Endometrium (tissue), 2 donors: ENCODE measurements at regions not wholly inside any gene's neighbourhood (a gene's known extent, or its start where the extent isn't known, plus 50 kb on each side); places are given as distances from the start of the nearest gene placed in this dataset.
A peak's percentile ranks its signal among the peaks of the same experiment; 100 is the strongest.
"Not testable (repeated sequence)": the region's sequence is repeated elsewhere in the genome, so short reads cannot be mapped to it uniquely, and the experiment has no call there.

Experiments used
- FAIRE-seq: peaks from 2 replicates; lab custom pipeline; 2012; peaks lifted over from hg19 to GRCh38; lab: Jason Lieb, UNC
- donor health status: control.
- donor health status: control.

DNA sequence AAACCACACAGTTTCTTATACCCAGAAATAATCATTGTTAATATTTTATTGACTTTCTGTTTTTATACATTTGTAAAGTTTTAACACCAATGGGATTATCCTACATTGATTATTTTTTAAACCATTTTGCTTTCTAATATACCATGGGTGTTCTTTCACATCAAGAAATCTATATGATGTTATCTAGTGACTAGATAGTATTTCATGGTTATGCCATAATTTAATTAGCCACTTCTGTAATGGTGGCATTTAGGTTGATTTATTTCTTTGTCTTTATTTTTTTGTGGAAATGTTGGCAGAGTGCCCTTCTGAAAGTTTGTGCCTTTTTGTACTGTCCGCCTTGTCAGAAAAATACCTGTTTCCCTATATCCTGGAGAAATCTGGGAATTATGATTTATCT, 193.3 kb downstream of the CEP135 start:
- peak; percentile 73 for FAIRE-seq

DNA sequence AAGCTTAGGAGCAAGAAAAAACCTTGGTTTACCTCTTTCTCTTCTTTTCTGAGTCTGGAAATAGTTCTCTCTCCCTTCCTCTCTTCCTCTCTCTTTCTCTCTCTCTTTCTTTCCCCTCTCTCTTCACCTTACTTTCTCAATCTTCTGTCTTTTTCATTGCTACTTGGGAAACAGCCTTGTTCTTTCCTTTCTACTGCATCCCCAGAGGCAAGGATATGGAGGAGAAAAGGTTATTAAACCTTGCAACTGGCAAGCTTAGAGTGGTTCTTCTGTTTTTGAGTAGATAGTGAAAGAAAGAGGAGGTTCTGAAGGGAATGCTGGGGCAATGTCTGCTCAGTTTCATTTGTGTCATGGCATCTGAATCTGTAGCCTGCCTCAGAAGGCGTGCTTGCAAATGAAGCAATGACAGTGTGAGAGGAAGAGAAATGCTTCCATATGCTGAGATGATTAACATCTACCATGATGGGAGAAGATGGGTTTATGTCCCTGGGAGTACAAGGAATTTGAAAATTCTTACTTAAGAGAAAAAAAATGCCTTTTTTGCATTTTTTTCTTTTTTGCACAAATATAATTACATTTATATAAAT, 190.6 kb downstream of the CEP135 start:
- FAIRE-seq = no peak

DNA sequence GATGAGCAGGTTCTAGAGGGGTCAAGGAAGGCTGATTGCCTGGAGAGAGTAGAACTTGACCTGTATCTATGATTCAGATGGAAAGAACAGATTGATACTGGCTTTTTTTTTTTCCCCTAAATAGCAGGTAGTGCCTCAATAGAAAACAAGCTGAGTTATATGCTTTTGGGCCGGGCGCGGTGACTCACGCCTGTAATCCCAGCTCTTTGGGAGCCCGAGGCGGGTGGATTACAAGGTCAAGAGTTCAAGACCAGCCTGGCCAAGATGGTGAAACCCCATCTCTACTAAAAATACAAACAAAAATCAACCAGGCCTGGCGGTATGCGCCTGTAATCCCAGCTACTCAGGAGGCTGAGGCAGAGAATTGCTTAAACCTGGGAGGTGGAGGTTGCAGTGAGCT, 186.1 kb downstream of the CEP135 start:
- not testable (repeated sequence) for FAIRE-seq

DNA sequence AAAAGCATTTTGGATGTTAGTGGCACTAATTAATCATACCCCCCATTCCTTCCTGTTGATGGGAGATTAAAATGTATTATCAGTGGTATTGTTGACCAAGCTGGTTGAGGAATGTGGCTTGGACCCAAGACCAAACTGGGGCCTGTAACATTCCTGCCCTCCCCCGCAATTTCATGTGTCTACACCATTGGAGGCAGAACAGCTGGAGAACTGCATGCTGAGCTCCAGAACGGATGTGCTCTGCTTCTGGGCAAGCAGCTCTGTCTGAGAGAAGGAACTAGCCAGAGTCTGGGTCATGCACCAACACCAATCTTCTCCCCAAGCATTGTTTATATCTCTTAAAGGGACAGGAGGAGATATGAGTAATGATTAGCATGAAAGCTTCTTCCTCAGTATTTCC, 185.5 kb downstream of the CEP135 start:
- FAIRE-seq = no peak

DNA sequence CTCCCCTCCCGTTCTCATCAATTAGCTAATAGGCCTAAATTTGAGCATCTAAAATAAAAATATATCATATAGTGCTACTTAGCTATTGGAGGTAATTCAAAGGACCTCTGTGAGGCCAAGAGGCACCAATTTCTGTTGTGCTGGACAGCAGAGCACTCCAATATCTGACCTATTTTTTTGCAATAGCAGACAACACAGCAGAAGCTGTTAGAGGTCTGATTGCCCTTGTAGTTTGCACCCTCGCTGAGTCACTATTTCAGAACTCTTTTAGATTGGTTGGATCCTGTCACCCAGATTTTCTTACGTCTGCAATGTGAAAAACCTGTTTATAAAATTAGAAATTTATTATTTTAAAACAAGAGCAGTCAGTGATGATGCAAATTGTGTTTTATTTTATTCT, 184.1 kb downstream of the CEP135 start:
- no peak for FAIRE-seq

DNA sequence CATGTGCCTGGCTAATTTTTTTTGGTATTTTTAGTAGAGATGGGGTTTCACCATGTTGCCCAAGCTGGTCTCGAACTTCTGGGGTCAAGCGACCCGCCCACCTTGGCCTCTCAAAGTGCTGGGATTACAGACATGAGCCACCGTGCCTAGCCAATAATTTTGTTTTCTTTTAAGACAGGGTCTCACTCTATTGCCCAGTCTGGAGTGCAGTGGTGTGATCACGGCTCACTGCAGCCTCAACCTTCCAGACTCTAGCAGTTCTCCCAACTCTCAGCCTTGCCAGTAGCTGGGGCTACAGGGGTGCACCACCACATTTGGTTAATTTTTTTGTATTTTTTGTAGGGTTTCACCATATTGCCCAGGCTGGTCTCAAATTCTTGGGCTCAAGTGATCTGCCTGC, 183.4 kb downstream of the CEP135 start:
- not testable (repeated sequence) for FAIRE-seq

DNA sequence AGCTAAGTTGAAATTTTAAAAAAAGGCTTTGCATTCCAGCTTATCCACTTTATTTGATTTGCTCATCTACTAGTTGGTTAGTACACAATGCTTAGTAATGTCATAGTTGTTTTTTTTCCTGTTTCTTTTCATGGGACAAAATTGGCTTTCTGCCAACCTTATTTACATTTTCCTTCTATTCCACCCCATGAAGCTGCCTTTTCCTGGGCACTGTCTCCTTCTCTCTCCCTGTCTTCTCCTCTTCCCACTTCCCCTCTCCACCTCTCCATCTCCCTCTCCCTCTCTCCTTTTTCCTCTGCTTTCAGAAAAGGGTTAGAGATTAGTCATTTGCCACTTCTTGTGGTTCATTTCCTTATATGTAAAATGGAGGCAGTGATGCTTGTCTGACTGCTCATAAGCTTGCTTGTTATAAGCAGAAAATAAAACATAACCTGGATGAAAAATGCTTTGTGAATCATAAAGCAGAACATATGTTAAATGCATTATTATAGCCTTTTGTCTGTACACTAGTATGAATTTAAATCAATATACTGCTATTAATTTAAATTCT, 181.9 kb downstream of the CEP135 start:
- no peak for FAIRE-seq

DNA sequence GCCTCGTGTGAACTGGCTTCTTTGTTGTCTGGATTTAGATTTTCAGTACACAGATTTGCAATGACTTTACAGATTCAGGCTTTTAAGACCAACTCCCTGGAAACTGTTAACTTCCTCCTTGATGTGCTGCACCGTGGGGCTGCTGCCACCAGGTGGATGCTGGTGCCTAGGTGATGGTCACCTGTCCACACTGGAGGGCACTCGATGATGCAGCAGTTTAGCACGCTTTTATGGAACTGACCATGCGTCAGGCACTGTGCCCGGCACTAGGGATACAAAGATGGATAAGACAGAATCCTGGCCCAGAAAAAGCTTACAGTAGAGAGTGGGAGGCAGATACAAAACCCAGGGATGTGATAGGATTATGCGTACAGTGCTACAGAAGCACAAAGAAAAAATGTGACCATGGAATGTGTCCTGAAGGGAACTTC, 180.7 kb downstream of the CEP135 start:
- no peak for FAIRE-seq

DNA sequence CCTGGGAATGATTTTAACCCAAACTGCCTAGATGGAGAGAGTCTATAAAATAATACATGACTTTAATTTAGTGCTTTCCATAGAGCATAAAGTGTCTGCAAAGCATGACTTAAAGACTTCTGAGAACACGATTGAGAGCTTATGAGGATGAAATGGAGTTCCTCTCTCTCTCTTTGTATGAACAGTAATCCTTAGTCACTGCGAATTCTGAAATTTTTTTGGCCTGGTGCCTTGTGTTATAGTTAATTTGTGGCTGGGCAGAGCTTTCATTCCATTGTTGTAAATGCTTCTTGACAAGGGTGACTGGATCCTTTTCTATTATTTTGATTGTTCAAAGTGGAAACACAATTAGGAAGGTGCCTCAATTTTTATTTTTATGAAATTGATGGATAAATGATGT, 179.5 kb downstream of the CEP135 start:
- FAIRE-seq = no peak

DNA sequence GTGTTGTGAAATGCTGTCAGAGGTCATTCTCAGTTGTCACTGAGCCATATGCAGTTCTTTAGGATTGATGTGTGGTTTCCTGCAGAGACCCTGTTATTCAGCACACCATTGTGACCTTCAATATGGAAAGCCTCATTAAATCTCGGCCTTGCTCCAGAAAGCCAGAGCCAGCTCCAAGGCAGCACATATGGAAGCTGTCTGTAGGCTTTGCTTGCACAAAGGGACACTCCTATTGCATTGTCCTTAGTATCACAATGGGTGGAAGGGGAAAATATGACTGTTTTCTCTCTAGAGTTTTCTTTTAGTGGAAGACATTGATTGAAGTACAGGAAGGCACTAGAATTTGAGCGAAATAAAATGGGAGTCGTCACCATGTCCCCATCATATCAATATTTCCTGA, 179.0 kb downstream of the CEP135 start:
- no peak for FAIRE-seq

DNA sequence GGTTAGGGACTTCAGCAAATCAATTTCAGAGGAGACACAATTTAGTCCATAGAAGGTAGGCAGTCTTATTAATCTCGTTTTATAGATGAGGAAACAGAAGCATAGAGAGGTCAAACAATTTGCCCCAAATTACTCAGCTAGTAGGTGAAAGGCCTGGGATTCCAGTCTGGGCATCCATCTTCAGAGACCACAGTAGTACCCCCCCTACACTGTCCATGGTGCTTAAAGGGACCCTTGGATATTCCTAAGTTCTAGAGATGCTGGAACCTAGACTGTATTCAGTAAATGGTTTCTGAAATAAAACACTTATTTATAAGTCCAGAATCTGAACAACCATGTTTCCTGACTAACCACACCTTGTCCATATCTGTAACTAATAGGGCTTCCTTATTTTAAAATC, 174.8 kb downstream of the CEP135 start:
- FAIRE-seq = no peak

DNA sequence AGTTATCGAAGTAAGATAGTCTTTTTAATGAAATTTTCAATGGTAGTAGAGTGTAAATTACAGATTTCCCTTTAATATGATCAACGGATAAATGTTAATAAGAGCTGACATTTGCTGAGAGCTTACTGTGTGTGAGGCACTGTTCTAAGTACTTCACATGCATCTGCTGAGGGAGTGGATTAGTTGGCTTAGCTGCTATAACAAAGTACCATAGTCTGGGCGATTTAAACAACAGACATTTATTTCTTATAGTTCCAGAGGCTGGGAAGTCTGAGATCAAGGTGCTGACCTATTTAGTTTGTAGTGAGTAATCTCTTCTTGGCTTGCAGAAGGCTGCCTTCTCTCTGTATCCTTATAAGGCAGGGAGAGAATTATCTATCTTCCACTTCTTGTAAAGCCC, 174.3 kb downstream of the CEP135 start:
- no peak for FAIRE-seq

DNA sequence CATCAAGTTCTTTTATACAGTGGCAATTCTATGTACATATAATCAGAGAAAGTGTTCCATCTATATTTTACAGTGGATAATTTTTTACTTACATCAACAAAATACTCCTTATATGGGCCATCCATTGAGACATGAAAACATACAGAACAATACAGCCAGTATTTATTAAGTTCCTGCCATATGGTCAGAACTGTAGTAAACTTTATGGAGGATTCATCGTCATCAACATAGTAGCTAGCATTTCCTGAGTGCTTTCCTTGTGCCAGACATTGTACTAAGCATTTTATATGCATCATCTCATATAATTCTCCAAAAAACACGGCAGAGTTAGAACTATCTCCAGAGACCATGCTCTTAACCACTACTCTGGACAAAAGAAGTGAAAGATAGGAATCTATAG, 170.1 kb downstream of the CEP135 start:
- FAIRE-seq = no peak

DNA sequence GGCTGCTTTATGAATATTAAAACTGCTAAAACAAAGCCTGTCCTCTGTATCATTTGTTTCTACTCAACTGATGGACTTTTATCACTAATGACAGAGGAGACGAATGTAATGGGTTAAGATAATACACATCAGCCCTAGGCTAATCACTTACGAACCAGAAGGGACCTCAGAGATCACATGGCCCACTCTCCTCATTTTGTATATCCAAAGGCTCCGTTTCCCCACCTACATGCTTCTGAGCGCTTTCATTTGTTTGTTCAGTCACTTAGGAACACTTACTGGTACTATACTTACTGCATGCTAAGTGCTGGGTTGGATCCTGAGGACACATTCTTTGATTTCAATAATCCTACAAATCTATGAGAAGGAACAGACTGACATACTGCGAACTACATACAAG, 169.3 kb downstream of the CEP135 start:
- FAIRE-seq = no peak

DNA sequence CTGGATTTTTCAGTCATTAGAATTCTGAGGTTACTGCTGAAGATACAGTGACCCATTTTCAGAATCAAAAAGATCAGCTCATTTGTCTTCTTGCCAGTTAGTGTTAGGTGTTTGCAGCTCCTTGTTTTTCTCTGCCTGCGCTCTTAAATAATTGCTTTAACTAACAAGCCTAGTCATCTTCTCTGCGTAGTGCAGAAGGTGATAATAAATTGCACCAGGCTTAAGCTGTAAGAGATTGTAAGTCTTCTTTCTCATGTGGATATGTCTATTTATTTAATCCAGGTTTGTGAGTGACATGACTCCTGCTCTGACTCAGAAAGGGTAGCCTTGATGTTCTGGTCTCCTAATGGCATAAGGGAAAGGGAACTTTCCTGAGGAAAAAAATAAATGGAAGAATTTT, 167.2 kb downstream of the CEP135 start:
- FAIRE-seq = no peak

DNA sequence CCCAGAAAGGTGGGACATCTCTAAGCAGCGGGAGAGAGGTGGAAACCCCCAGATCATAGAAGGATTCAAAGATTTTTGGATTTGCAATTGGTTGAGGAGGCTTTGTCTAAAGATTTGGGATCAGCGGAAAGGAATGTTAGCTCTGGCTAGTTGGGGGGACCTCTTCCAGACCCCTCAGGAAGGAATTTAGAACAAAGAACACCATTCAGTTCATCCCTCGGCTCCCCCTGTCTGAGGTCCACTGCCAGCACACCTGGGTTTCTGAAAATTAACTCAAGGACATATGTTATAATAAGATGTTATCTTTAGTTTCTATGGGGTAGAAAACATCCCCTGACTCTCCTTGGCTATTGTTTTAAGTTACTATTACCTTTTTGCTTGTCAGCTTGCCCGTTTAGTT, 163.6 kb downstream of the CEP135 start:
- FAIRE-seq = no peak

DNA sequence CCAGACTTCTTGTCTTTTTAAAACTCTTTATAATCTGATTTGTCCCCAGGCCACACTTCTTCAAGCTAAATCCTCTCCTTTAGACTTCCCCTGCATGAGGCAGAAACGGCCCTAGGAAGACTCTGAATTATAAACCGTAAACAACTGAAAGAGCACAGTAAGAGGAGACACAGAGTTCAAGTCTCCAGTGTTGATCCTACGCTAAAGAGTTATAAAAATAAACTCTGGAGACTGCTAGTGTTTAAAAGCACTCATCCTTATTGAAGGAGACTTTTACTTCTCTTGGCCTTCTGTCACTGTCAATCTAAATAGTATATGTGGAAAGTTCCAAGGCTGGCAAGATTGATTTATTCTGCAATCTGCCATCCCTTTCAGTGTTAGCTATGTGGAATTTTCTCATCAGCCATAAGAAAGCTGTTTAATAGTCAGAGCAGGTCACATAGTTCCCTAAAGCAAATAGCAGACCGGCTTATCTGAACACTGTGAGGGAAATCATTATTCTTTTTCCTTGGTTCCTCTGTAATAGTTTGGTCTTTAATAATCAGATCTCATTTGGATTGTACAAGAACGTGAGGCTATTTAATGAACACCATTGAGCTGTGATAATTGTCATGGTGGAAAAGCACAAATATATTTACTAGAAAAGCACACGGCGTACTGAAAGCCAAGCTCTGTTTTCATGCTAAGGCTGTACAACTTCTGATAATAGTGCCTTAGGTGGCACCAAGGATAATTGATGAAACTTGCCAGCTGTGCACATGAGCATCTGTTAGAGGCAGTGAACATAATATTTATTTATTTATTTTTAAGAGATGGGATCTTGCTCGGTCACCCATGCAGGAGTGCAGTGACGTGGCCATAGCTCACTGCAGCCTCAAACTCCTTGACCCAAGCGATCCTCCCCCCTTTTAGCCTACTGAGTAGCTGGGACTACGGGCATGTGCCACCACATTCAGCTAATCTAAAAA, 157.7 kb downstream of the CEP135 start:
- no peak for FAIRE-seq

DNA sequence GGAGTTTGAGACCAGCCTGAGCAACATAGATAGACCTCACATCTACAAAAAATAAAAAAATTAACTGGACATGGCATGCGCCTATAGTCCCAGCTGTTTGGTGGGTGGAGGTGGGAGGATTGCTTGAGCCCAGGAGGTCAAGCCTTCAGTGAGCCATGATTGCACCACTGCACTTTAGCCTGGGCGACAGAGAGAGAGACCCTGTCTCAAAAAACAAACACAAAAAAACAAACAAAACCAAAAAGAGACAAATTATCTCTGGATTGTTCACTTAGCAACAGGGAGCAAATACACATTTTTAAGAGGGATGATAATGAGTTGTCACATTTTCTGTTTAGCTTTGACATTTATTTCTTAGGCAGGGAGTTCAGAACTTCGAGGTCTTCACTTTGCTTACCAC, 155.4 kb downstream of the CEP135 start:
- no peak for FAIRE-seq

DNA sequence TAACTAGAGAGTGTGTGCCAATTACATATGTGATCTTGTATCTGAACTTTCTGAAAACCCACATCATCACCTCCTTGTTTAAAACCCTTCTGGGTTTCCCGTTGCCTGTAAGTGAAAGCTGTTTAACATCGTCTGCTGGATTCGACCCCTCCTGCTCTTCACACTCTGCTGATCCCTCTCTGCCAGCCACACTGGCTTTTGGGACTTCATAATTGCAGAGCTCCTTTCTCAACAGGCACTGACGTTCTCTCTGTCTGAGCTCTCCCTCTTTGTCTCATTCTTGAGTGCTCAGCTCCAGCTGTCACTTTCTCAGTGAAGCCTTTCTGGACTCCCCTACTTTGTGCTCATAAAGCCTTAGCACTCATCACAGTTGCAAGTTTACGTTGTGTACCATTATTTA, 153.9 kb downstream of the CEP135 start:
- no peak for FAIRE-seq

DNA sequence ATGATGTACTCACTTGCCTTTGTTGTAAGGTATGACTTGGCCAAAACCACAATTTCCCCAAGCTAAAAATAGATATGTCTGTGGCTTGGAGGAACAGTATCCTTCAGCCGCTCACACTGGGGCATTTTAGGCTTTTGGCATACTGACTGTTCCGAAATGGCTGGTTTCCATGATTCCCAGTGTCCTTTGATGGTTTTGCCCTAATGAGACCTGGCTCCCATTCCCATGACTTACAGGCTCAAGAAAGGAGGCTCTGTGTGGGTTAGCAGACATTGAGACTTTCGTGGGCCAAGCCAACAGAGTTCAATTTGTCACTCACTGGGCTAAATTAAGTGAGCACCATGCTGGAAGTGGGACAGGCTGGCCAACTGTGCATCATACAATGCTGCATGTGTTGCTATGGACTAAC, 150.6 kb downstream of the CEP135 start:
- FAIRE-seq = no peak

DNA sequence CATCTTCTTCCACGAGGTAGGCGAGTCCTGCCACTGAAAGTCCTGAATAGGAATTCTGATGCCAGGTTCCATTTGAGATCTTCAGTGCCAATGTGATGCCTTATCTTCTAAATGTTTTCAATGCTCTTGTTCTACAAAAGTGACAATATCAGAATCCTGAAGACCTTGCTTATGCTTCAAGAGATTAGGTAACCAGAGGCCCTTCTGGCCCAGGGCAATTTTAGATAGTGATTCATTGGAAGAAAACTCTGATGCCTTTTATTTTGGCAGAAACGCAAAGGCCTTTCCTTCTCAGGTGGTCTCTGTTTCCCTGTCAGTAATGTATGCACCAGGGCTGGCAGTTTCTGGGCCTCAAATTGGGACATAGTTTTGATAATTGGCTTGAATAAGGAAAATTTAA, 144.8 kb downstream of the CEP135 start:
- FAIRE-seq = no peak

DNA sequence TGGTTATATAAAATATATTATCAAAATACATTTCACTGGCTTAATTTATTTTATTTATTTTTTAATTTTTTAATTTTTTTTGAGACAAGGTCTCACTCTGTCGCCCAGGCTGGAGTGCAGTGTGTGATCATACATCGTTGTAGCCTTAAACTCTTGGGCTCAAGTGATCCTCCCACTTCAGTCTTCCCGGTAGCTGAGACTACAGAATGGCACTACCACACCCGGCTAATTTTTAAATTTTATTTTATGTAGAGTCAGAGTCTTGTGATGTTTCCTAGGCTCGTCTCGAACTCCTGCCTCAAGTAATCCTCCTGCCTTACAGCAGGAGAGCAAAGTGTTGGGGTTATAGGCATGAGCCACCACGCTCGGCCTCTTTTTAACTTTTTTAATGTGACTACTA, 143.8 kb downstream of the CEP135 start:
- FAIRE-seq = no peak

DNA sequence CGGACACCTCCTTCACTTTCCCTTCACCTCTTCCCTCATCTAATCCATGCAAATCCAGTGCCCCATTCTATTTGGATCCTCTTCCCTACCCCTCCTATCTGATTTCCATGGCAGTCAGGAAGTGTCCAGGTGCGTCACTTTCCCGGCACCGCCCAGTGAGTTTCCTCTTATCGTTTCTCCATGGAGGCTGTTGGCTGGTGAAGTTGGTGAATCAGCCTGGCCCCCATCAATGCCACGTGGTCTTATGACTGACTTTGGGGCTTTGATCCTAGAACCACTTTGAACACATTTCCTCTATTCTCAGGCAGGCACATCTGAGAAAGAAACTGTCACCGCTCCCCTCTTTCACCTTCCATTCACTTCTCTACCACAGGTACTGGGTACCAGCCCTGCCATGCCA, 137.8 kb downstream of the CEP135 start:
- no peak for FAIRE-seq
